Thymus (tissue), 11 donors: ENCODE measurements at regions not wholly inside any gene's neighbourhood (a gene's known extent, or its start where the extent isn't known, plus 50 kb on each side); places are given as distances from the start of the nearest gene placed in this dataset.

Experiments used
- DNase-seq, 9 donors: peaks; one replicate each; pipeline ENCODE4 v3.0.0-alpha.2; 2013; ENCODE audit warnings: low spot score in 9 of 9, low read depth in 6 of 9, missing footprints in 1 of 9
- H3K27ac ChIP-seq, 2 donors: one replicate each; pipeline ENCODE4 v1.5.1; 2013; ENCODE audit warnings: control low read depth in 1 of 2, low read depth in 1 of 2, low read length in 1 of 2, mild to moderate bottlenecking in 1 of 2, moderate library complexity in 1 of 2
- H3K27me3 ChIP-seq, 2 donors: one replicate each; pipeline ENCODE4 v1.5.1; 2013; ENCODE audit warnings: low read length in 1 of 2; ENCODE audit not compliant: control insufficient read depth in 2 of 2, insufficient read depth in 1 of 2
- H3K36me3 ChIP-seq, 2 donors: one replicate each; pipeline ENCODE4 v1.5.1; 2013; ENCODE audit warnings: low read length in 1 of 2, mild to moderate bottlenecking in 1 of 2, moderate library complexity in 1 of 2; ENCODE audit not compliant: control insufficient read depth in 2 of 2, insufficient read depth in 2 of 2
- H3K4me1 ChIP-seq, 2 donors: one replicate each; pipeline ENCODE4 v1.5.1; 2013; ENCODE audit warnings: low read length in 2 of 2; ENCODE audit not compliant: control insufficient read depth in 2 of 2, insufficient read depth in 2 of 2
- H3K4me3 ChIP-seq, 2 donors: one replicate each; pipeline ENCODE4 v1.5.1; 2013; ENCODE audit warnings: low read length in 2 of 2, control low read depth in 1 of 2, mild to moderate bottlenecking in 1 of 2
- H3K9me3 ChIP-seq, 2 donors: one replicate each; pipeline ENCODE4 v1.5.1; 2013; ENCODE audit warnings: low read length in 1 of 2, mild to moderate bottlenecking in 1 of 2; ENCODE audit not compliant: control insufficient read depth in 2 of 2, insufficient read depth in 1 of 2
- WGBS: extraction: QIAGEN DNeasy Blood & Tissue Kit; methylation state at CpG from one replicate; pipeline ENCODE4 v1.1.7; 2013; 5-methylcytosine and 5-hydroxymethylcytosine counted together
- donor health status: healthy.

DNA sequence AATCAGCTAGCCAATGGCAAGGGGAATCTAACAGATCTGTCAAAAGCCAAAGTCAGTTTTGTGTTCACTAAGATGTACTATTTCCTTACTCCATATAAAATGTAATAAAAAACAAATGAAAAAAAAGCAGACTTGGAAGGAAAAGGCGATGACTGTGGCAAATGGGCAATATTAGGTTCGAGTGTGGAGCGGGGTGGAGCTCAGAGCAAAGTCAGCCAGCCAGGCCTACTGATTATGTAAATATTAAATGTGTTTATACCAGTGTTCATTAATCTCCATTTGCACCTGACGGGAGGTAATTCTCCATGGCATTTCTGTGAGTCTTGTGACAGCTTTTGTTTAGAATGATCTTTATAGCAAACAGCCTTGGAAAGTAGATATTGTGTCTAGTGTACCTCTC lies 96.2 kb upstream of the KCNMB2 start:
- H3K36me3 ChIP-seq = no peaks in the 10 kb centered on the region
- 93% methylated on average over 4 of the region's 4 CpGs for WGBS

DNA sequence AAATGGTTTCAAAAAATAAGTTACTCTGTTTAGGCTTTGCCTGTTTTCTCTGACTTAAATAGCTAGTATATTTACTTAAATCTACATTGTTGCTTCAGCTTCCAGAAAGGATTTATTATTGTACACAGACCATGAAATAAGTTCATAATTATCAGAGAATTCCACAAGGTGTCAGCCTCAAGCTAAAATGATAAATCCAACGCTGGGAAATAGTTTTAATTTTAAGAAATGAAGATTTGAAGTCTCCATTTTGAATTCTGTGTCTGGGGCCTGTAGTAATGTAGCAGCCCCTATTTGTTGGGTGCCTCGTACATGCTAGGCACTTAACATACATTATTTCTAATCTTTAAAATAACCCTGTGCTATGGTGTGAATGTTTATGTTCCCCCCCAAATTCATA lies 92.6 kb upstream of the KCNMB2 start:
- no peaks in the 10 kb centered on the region for H3K9me3 ChIP-seq
- H3K4me3 ChIP-seq = no peak overlapping the region
- no peak for DNase-seq
- no peak overlapping the region for H3K27ac ChIP-seq
- H3K36me3 ChIP-seq = no peaks in the 10 kb centered on the region
- WGBS = 83% methylated on average over 2 of the region's 2 CpGs
- H3K4me1 ChIP-seq = no peaks in the 10 kb centered on the region
- H3K27me3 ChIP-seq = no peaks in the 10 kb centered on the region

More for the DNA sequence above, 96.2 kb upstream of the KCNMB2 start:
- no peaks in the 10 kb centered on the region for H3K9me3 ChIP-seq
- no peaks in the 10 kb centered on the region for H3K4me1 ChIP-seq
- H3K4me3 ChIP-seq = no peak overlapping the region
- no peaks in the 10 kb centered on the region for H3K27me3 ChIP-seq
- DNase-seq = no peak
- no peak overlapping the region for H3K27ac ChIP-seq

DNA sequence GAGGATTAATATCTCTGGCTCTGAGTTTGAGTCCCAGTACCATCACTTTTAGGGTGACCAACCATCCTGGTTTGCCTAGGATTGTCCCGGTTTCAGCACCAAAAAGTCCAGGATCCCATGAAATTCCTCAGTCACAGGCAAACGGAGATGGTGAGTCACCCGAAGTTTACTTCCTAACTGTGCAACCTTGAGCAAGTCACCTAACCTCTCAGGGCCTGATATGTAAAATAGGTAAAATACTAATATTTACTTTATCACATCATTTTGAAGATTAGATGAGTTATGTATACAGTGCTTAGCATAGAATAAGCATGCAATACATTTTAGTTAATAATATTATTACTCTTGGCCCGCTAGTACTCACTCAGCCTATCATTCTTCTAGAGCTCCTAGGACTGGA lies 91.1 kb upstream of the KCNMB2 start:
- 97% methylated on average over 4 of the region's 4 CpGs for WGBS
- Histone ChIP-seq H3K36me3 (no peaks in the 10 kb centered on the region), H3K27me3 (no peaks in the 10 kb centered on the region), H3K4me3 (no peak overlapping the region), H3K4me1 (no peaks in the 10 kb centered on the region), H3K27ac (no peak overlapping the region), H3K9me3 (no peaks in the 10 kb centered on the region)
- no peak for DNase-seq

DNA sequence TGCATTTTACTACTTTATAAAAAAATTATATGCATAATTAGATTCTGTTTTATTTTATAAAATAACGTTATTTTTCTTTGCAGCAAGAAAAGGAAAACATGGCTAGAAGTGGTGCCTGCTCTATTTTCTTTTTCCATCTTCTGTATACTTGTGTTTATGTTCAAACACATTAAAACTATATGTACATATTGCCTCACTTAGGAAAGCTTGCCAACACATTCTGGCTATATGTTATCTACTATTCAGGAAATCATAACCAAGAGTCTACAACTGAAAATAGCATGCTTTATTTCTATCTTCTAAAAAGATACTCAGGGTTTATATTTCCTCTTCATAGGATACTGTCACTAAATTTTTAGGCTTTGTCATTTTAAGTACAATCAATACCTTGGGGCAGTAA lies 90.2 kb upstream of the KCNMB2 start:
- H3K27ac ChIP-seq = no peak overlapping the region
- no peaks in the 10 kb centered on the region for H3K36me3 ChIP-seq
- H3K4me3 ChIP-seq = no peak overlapping the region
- no peak for DNase-seq
- H3K27me3 ChIP-seq = no peaks in the 10 kb centered on the region
- no peaks in the 10 kb centered on the region for H3K4me1 ChIP-seq
- WGBS = 91% methylated on average over 1 of the region's 1 CpG
- no peaks in the 10 kb centered on the region for H3K9me3 ChIP-seq

DNA sequence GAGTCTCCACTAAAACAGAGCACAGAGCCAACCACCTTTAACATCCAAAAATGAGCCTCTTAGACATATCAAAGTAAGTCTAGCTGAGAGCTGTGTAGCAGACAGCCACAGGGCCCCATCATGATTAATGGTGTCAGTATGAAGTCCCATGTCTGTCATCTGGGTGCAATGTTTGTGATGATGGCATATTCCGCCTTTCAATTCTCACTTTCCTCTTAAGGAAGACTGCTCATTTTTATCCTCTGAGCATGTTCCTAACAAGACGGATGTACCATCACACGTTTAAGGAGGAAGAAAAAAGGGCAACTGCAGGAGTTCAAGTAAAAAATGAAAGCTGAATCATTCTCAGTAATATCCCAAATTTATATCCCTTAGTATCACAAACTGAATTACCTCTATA lies 85.8 kb upstream of the KCNMB2 start:
- no peak overlapping the region for H3K27ac ChIP-seq
- no peak overlapping the region for H3K4me3 ChIP-seq
- no peaks in the 10 kb centered on the region for H3K4me1 ChIP-seq
- H3K36me3 ChIP-seq = no peaks in the 10 kb centered on the region
- no peaks in the 10 kb centered on the region for H3K9me3 ChIP-seq
- WGBS = 80% methylated on average over 3 of the region's 3 CpGs
- no peak for DNase-seq
- no peaks in the 10 kb centered on the region for H3K27me3 ChIP-seq

DNA sequence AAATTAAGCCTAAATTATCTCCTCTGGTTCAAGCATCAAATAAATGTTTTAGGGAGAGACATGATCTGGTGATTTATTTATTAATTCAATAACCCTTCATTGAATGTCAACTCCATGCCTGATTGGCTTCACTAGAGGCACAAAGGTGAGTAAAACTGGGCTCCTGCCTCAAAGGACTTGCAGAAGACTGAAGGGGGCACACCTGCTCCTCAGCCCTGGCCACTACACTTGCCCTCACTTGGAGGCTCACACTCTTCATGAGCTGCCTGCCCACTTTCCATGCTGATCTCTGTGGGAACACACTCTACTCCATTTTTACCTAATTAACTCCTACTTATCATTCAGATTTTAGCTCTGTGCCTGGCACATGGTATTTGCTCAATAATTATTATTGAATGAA lies 84.4 kb upstream of the KCNMB2 start:
- Histone ChIP-seq H3K9me3 (no peaks in the 10 kb centered on the region), H3K36me3 (no peaks in the 10 kb centered on the region), H3K4me3 (no peak overlapping the region), H3K4me1 (no peaks in the 10 kb centered on the region), H3K27me3 (no peaks in the 10 kb centered on the region), H3K27ac (no peak overlapping the region)
- DNase-seq = no peak

DNA sequence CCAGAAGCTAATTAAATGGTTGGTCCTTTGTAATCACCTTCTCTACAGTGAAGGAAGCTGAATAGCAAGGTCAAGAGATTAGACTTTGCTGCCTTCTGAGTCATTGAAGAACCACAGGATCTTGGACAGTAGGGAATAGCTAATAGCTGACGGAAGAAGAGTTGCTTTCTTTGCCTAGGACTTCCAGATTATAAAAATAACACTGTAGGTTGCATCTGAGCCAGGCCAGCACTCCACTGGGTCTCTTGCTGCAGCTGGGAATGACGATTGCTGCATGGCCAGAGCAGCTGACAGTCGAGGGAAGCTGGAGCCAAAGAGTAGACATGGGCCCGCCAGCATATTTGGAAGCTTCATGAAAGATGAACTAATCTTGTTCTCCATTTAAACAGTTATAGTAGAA lies 81.5 kb upstream of the KCNMB2 start:
- Histone ChIP-seq H3K9me3 (no peaks in the 10 kb centered on the region), H3K27ac (no peak overlapping the region), H3K27me3 (no peaks in the 10 kb centered on the region), H3K36me3 (no peaks in the 10 kb centered on the region), H3K4me3 (no peak overlapping the region), H3K4me1 (no peaks in the 10 kb centered on the region)
- WGBS = 94% methylated on average over 4 of the region's 4 CpGs
- no peak for DNase-seq

DNA sequence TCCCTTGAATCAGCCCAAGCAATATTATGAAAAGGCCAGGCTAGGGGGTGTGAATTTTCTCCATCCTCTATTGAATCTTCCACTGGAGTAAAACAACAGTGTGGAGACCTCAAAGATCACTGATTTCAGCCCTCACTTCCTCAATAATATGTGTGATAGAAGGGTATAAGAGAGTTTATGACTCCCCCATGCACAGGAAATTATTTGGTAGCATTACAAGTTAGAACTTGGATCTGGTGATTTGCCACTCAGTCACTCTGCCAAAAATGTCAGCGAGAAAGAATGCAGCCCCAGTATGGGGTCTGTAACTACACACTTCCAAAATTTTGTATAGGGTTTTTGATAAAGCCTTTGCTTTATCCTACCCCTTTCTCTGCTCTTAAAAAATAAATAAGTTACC lies 81.0 kb upstream of the KCNMB2 start:
- Histone ChIP-seq H3K27ac (no peak overlapping the region), H3K4me3 (no peak overlapping the region), H3K9me3 (no peaks in the 10 kb centered on the region), H3K36me3 (no peaks in the 10 kb centered on the region), H3K4me1 (no peaks in the 10 kb centered on the region), H3K27me3 (no peaks in the 10 kb centered on the region)
- no peak for DNase-seq
- WGBS = 92% methylated on average over 1 of the region's 1 CpG

DNA sequence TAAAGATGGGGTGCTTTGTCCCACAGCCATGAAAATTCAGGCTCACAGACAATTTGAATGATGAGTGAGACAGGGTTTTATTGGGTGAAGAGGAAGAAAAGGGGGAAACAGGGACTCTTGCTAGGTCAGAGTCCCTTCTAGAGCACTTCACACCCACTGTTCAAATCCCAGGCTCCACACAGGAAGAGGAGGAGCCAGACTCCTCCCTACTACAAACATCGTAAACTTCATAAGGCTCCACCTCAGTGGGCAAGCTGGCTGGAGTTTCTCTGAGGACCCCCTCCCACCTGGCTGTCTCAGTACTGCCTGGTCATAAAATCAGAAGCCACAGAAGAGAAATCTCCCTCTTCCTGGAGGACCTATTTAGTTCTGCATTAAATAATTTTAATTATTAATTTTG lies 80.3 kb upstream of the KCNMB2 start:
- Histone ChIP-seq H3K9me3 (no peaks in the 10 kb centered on the region), H3K4me1 (no peaks in the 10 kb centered on the region), H3K36me3 (no peaks in the 10 kb centered on the region), H3K27ac (no peak overlapping the region), H3K4me3 (no peak overlapping the region), H3K27me3 (no peaks in the 10 kb centered on the region)
- no peak for DNase-seq
- WGBS = 89% methylated on average over 1 of the region's 1 CpG

DNA sequence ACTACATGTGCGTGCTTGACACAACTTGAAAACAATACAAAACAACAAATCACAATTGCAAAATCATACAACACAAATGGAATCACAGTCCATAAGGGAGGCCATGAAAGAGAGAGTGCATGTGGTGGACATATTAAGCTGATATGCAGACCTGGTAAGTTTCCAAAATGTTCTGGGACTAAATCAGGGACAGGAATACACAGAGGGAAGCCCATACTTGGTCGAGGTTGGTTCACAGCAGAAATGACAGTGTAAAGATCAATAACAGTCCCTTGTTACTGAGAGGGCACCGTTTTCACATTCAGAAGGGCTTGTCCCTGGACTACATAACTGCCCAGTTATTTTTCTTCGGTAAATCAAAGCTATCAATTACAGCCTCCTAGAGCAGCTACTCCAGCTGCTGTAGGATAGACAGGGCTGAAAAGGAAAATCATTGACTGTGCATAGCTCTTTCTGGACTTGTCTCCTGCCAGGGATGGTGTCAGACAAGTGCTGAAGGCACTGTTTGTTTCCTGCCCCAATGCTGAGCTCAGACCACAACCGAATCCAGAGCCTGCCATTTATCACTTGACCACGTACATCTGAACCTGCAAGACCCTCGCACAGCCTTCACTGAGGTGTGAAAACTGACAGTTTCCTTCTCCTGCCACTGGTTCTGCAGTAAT lies 79.5 kb upstream of the KCNMB2 start:
- H3K36me3 ChIP-seq = no peaks in the 10 kb centered on the region
- no peak for DNase-seq
- WGBS = 50% methylated on average over 7 of the region's 7 CpGs
- H3K27ac ChIP-seq = no peak overlapping the region
- H3K4me3 ChIP-seq = no peak overlapping the region
- no peaks in the 10 kb centered on the region for H3K27me3 ChIP-seq
- no peaks in the 10 kb centered on the region for H3K4me1 ChIP-seq
- H3K9me3 ChIP-seq = no peaks in the 10 kb centered on the region
